Glomerular endothelial cell (primary cell): ENCODE measurements at regions not wholly inside any gene's neighbourhood (a gene's known extent, or its start where the extent isn't known, plus 50 kb on each side); places are given as distances from the start of the nearest gene placed in this dataset.
A peak's percentile ranks its signal among the peaks of the same experiment; 100 is the strongest.
"Not testable (repeated sequence)": the region's sequence is repeated elsewhere in the genome, so short reads cannot be mapped to it uniquely, and the experiment has no call there.

Source experiments
- DNase-seq: peaks from one replicate; pipeline ENCODE4 v3.0.0-alpha.2; 2011; ENCODE audit warnings: low read depth, low spot score; ENCODE audit errors: extremely low read depth

- peak; percentile 51 for DNase-seq
These were observed 608.4 kb upstream of the KCND2 start for GRCh38 chr7:119664601-119665000.

- DNase-seq, result no peak
These were observed 607.2 kb upstream of the KCND2 start for GRCh38 chr7:119665796-119666195.

- DNase-seq, result no peak
These were observed 591.6 kb upstream of the KCND2 start for GRCh38 chr7:119681336-119681735.

- DNase-seq, result no peak
These were observed 588.2 kb upstream of the KCND2 start for GRCh38 chr7:119684763-119685162.

GRCh38 chr7:119685906-119686305, 587.1 kb upstream of the KCND2 start:
- DNase-seq, result no peak

- no peak for DNase-seq
These were observed 584.1 kb upstream of the KCND2 start for GRCh38 chr7:119688831-119689230.

- DNase-seq, result no peak
These were observed 580.4 kb upstream of the KCND2 start for GRCh38 chr7:119692541-119692940.

- no peak for DNase-seq
These were observed 578.5 kb upstream of the KCND2 start for GRCh38 chr7:119694506-119694905.

GRCh38 chr7:119696336-119696735, 576.6 kb upstream of the KCND2 start:
- DNase-seq, result no peak

- DNase-seq, result no peak
These were observed 569.1 kb upstream of the KCND2 start for GRCh38 chr7:119703895-119704294.

GRCh38 chr7:119706608-119707007, 566.4 kb upstream of the KCND2 start:
- DNase-seq, result no peak

- DNase-seq, result no peak
These were observed 564.1 kb upstream of the KCND2 start for GRCh38 chr7:119708891-119709290.

- no peak for DNase-seq
These were observed 561.9 kb upstream of the KCND2 start for GRCh38 chr7:119711104-119711503.

- no peak for DNase-seq
These were observed 560.0 kb upstream of the KCND2 start for GRCh38 chr7:119712886-119713462.

- no peak for DNase-seq
These were observed 559.4 kb upstream of the KCND2 start for GRCh38 chr7:119713606-119714005.

- DNase-seq, result peak; percentile 91
These were observed 552.4 kb upstream of the KCND2 start for GRCh38 chr7:119720541-119720940.

- DNase-seq, result no peak
These were observed 548.8 kb upstream of the KCND2 start for GRCh38 chr7:119724041-119724792.

GRCh38 chr7:119733127-119733879, 539.7 kb upstream of the KCND2 start:
- DNase-seq, result no peak

GRCh38 chr7:119737390-119737789, 535.6 kb upstream of the KCND2 start:
- DNase-seq, result no peak

GRCh38 chr7:119745280-119745679, 527.7 kb upstream of the KCND2 start:
- not testable (repeated sequence) for DNase-seq

GRCh38 chr7:119748251-119748860, 524.6 kb upstream of the KCND2 start:
- no peak for DNase-seq
